Occipital lobe (tissue), 1 donor: ENCODE measurements at regions not wholly inside any gene's neighbourhood (a gene's known extent, or its start where the extent isn't known, plus 50 kb on each side); places are given as distances from the start of the nearest gene placed in this dataset.
"Not testable (repeated sequence)": the region's sequence is repeated elsewhere in the genome, so short reads cannot be mapped to it uniquely, and the experiment has no call there.

ENCODE experiments used
- DNase-seq: peaks from one replicate; lab custom pipeline; 2025; lab: John Stamatoyannopoulos, UW

DNA sequence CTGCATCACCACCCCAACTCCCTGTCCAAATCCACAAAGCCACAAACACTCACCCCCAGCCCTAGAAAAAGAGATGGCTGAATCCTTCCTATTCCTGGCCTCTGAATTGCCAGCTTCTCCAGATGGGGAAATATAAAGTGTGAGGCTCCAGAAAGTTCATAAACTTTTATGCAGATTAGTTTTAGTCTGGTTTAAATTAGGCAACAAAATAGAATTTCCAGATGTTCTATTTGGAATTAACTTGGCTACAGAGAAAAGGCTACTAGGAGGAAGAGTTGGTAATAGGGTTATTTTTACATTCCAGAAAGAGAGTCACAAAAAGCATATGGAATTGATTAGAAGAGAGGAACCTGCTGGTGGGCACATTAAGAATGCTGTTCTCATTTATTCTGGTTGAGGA is 56.0 kb downstream of the EN1 start:
- no peak for DNase-seq

- DNase-seq = no peak
Measured at GRCh38 chr2:118786746-118787145, 60.7 kb downstream of the EN1 start.

GRCh38 chr2:118784860-118785259 is 62.6 kb downstream of the EN1 start:
- no peak for DNase-seq

- DNase-seq = no peak
Measured at GRCh38 chr2:118779362-118779761, 68.1 kb downstream of the EN1 start.

GRCh38 chr2:118774458-118775133 is 72.9 kb downstream of the EN1 start:
- DNase-seq = no peak

- no peak for DNase-seq
Measured at GRCh38 chr2:118773826-118774225, 73.6 kb downstream of the EN1 start.

DNA sequence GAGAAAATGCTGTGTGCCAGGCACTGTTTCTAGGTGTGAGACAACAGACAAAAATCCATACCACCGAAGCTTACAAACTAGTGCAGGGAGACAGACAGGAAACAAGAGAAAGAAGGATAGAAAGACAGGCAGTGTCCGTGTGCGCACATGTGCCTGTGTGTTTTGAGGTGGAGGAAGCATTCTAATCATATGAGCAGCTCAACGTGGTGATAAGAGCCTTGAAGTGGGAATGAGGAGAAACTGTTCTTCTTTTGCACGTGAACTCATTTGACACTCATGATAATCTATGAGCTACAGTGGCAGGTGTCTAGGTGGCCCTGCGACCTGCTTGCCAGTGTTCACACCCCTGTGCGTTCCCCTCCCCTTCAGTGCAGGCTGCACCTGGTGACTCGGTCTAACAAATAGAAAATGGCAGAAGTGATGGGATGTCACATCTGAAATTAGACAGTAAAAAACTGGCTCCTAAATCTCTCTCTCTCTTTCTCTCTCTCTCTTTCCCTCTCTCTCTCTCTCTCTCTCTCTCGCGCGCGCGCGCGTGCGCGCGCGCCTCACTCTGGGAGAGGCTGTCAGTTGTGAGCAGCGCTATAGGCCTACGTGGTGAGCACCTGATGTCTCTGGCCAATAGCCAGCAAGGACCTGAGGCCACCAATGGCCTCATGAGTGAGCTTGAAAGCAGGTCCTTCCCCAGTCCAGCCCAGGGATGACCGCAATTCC is 74.8 kb downstream of the EN1 start:
- no peak for DNase-seq

GRCh38 chr2:118769707-118770400 is 77.6 kb downstream of the EN1 start:
- DNase-seq = no peak

DNA sequence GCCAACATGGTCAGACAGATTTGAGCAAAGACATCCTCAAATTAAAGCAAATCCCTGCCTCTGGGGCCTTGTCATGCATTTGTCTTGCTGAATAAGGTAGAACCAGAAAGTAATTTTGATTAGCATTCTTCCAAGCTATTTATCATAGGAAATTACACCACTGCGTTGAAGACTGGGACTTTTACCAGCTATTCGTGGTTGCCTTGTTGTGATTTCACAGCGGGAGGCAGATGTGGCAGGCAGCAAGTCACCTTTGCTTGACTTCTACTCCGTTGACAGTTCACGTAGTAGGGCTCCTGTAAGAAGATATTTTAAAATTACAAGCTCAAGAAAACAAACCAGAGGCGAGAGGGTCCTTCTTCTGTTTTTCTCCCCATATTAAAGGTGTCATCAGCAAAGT is 80.6 kb downstream of the EN1 start:
- DNase-seq = no peak

DNA sequence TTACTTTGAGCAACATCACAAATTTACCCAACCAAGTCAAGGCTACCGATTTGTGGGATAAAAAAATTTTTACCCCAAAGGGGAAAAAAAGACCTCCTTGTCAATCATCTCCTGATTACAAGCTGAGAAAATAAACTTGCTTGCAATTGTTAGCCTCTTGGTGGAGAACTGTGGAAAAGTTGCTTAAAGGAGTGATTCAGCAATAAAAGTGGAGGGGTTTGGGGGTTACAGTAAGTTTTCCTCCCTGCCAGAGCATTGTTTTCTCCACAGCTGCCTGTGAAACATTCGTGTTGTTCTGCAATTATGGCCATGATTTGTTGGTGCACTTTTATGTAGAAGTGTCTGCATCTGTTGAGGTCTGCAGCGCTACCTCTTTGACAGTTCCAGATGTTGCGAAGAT is 82.6 kb downstream of the EN1 start:
- DNase-seq = no peak

- no peak for DNase-seq
Measured at GRCh38 chr2:118763797-118764196, 83.7 kb downstream of the EN1 start.

- no peak for DNase-seq
Measured at GRCh38 chr2:118762290-118762689, 85.2 kb downstream of the EN1 start.

DNA sequence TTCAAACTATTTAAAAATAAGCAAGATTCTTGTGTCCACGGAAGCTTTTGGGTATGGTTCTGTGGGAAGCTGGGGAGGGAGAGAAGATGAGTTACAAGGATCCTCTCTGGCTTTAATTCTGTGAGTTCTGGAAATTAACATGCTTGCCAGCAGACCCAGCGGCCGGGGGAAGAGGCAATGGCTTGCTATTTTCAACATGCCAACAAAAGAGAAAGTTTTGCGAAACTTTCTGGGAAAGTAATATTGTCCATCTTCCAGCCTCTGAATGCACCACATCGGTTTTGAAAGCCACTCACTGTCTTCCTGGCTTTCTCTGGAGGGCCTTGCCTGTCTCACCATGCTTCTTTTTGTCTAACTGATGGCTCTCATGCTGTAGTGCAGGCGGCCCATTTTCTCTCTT is 85.7 kb downstream of the EN1 start:
- DNase-seq = no peak

DNA sequence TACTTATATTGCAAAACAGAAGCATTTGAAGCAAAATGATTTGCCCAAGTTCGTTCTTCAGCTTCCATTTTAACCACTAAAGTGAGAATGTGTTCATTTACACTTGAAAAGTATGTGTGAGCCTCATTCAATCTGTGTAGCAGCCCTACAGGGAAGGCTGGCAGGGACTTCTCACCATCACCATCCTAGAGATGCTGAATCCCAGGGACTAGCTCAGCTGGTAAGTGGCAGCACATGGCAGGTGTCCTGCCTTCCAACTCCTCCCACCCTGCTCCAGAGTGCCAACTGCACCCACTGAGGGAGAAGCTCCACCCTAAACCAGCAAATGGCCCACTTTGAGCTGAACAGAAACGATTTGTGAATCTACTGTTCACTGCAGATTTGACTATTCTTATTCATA is 91.5 kb downstream of the EN1 start:
- no peak for DNase-seq

DNA sequence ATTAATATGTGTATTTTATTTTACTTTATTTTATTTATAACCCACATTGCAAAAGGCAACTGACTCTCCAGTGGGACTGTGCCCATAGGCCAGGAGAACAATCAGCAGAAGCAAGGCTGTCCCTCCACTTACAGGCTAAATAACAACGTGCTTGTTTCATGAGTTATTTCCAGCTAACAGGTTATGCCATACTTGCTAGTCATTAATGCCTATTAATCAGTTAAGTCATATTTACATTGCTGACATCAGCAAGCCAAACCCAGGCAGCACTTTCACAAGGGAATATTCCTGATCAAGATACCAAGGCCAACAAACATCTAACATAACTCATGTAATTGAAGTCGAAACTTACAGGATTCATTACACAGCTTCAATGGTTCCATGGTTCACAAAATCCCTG is 92.1 kb downstream of the EN1 start:
- DNase-seq = no peak

- DNase-seq = no peak
Measured at GRCh38 chr2:118752762-118753429, 94.6 kb downstream of the EN1 start.

DNA sequence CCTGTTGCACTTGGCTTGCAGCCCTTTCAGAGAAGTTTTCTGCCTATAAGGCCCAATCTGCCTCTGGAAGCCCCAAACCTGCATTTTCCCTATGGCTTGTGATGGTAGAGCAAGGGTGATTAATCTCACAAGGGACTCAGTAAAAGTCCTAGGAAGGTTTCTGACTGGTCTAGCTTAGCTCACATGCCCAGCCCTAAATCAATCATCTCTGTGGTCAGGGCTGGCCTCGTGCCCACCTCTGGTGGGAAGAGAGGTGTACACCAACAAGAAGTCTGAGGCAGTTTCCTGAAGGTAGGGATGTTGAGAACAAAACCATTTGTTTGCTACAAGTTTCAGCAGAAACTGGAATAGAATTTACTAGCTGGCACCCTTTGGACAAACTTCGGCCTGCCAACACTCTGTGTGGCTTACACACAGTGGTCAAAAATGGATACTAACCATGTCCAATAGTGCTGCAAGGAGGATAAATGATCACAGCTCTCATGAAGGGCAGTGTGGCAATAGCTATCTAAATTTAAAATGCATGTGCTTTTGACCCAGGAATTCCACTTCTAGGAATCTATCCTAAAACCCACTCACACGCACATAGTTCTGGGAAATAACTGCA is 96.4 kb downstream of the EN1 start:
- DNase-seq = no peak

GRCh38 chr2:118748245-118748885 is 99.1 kb downstream of the EN1 start:
- no peak for DNase-seq

- no peak for DNase-seq
Measured at GRCh38 chr2:118747637-118748036, 99.8 kb downstream of the EN1 start.

- DNase-seq = no peak
Measured at GRCh38 chr2:118747066-118747465, 100.4 kb downstream of the EN1 start.

GRCh38 chr2:118744682-118745181 is 102.7 kb downstream of the EN1 start:
- DNase-seq = not testable (repeated sequence)
